NCI-H82 (cell line): ENCODE measurements at regions not wholly inside any gene's neighbourhood (a gene's known extent, or its start where the extent isn't known, plus 50 kb on each side); places are given as distances from the start of the nearest gene placed in this dataset.

Experiments used
- DNase-seq: peaks from one replicate; lab custom pipeline; 2025; lab: John Stamatoyannopoulos, UW

GRCh38 chr17:45720386-45720785, 63.7 kb upstream of the CRHR1 start:
- DNase-seq: no peak

- DNase-seq: peak; percentile 87
Measured at GRCh38 chr17:45722161-45722560, 62.0 kb upstream of the CRHR1 start.

- DNase-seq: no peak
Measured at GRCh38 chr17:45729294-45729907, 54.7 kb upstream of the CRHR1 start.

GRCh38 chr17:45730192-45730591, 53.9 kb upstream of the CRHR1 start:
- DNase-seq: no peak

- no peak for DNase-seq
Measured at GRCh38 chr17:45731459-45731858, 52.7 kb upstream of the CRHR1 start.

- DNase-seq: no peak
Measured at GRCh38 chr17:45732926-45733505, 51.1 kb upstream of the CRHR1 start.

GRCh38 chr17:45733781-45734180, 50.3 kb upstream of the CRHR1 start:
- DNase-seq: peak; percentile 11
